WTC11 (cell line): ENCODE measurements at regions not wholly inside any gene's neighbourhood (a gene's known extent, or its start where the extent isn't known, plus 50 kb on each side); places are given as distances from the start of the nearest gene placed in this dataset.

Experiments used
- ESRRA ChIP-seq: sonication (generic); formaldehyde crosslinking; IDR thresholded peaks from 2 replicates; pipeline ENCODE4 v1.8.1; 2022; ENCODE audit warnings: mild to moderate bottlenecking, missing genetic modification reagents, borderline replicate concordance
- ETV6 ChIP-seq: sonication (generic); formaldehyde crosslinking; IDR thresholded peaks from 2 replicates; pipeline ENCODE4 v1.8.1; 2022; ENCODE audit warnings: mild to moderate bottlenecking, missing genetic modification reagents
- JUN ChIP-seq: sonication (generic); formaldehyde crosslinking; IDR thresholded peaks from 2 replicates; pipeline ENCODE4 v1.8.0; 2023; ENCODE audit warnings: mild to moderate bottlenecking, missing genetic modification reagents
- TF ChIP-seq, protein P1 (sequence below): sonication (generic); formaldehyde crosslinking; IDR thresholded peaks from 2 replicates; pipeline ENCODE4 v1.8.0; 2022; ENCODE audit warnings: mild to moderate bottlenecking, missing genetic modification reagents

DNA sequence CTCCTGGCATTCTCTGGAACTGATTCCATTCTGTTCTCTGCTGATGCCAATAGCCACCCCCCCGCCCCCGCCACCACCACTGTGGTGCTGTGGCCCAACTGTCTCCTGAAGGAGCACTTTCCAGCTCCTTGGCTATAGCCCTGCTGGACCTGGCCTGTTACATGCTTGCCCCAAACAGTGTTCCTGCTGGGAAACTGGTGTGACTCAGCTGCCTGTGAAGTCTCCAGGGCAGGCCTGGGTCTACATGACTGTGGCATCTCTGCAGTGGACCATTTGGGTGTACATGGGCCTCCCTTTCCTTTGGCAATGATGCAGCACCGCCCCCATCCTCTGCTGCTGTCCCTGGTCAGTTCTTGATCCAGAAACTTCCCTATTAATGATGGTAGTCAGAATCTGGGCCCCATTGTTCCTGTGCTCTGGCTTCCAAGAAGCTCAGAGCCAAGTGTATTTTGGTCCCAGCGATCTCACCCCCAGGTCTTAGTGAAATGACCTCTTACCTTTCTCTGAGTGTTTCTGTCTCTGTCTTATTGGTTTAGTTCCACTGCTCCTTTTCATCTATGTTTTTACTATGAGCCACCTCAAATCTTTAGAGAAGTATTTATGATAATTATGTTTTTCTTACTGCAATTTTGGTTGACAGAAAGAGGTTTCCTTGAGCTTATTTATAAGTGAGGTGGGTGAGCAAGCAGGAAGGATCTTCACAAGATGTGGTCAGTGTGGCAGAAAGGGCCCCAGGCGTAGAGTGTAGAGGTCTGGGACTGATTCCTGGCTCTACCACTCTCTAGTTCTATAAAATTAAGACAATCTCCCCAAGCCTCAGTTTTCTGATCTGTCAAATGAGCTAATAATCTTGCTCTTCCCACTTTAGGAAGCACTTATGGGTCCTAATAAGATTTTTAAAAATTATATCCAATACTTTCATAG, 210.7 kb upstream of the EOLA2 start:
- TF ChIP-seq, protein P1, sequence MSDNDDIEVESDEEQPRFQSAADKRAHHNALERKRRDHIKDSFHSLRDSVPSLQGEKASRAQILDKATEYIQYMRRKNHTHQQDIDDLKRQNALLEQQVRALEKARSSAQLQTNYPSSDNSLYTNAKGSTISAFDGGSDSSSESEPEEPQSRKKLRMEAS (CRISPR knock-in tag), result no peak
- TF ChIP-seq ETV6 (CRISPR knock-in tag) (no peak), JUN (CRISPR knock-in tag) (no peak), ESRRA (no peak)
